ENCODE measurements at regions not wholly inside any gene's neighbourhood (a gene's known extent, or its start where the extent isn't known, plus 50 kb on each side); places are given as distances from the start of the nearest gene placed in this dataset.

- Histone ChIP-seq H3K27me3 (ENCODE audit: insufficient read depth, low read length) (no peaks in the 10 kb centered on the region), H3K4me1 (ENCODE audit: insufficient read depth, low read length) (peaks cover 15% of the 10 kb centered on the region), H3K36me3 (ENCODE audit: insufficient read depth, low read depth, low read length) (no peaks in the 10 kb centered on the region), H3K9ac (ENCODE audit: low read depth, low read length) (no peak overlapping the region), H3K4me3 (ENCODE audit: low read length) (no peak overlapping the region), H3K27ac (ENCODE audit: low read length) (no peak overlapping the region), H3K9me3 (ENCODE audit: insufficient read depth, low read depth, low read length) (no peaks in the 10 kb centered on the region)
These were observed 116.6 kb upstream of the CNTNAP5 start for GRCh38 chr2:123908522-123908921.

GRCh38 chr2:123912171-123912570 lies 112.9 kb upstream of the CNTNAP5 start:
- H3K9me3 ChIP-seq (ENCODE audit: insufficient read depth, low read depth, low read length) = no peaks in the 10 kb centered on the region
- no peak overlapping the region for H3K9ac ChIP-seq (ENCODE audit: low read depth, low read length)
- no peaks in the 10 kb centered on the region for H3K36me3 ChIP-seq (ENCODE audit: insufficient read depth, low read depth, low read length)
- no peak overlapping the region for H3K4me3 ChIP-seq (ENCODE audit: low read length)
- H3K27me3 ChIP-seq (ENCODE audit: insufficient read depth, low read length) = no peaks in the 10 kb centered on the region
- peaks cover 6% of the 10 kb centered on the region; the same call in 1 of the 2 replicates for H3K4me1 ChIP-seq (ENCODE audit: insufficient read depth, low read length)
- no peak overlapping the region for H3K27ac ChIP-seq (ENCODE audit: low read length)

- Histone ChIP-seq H3K4me1 (ENCODE audit: insufficient read depth, low read length) (no peaks in the 10 kb centered on the region; the same call in 1 of the 2 replicates), H3K27me3 (ENCODE audit: insufficient read depth, low read length) (no peaks in the 10 kb centered on the region), H3K4me3 (ENCODE audit: low read length) (no peak overlapping the region), H3K27ac (ENCODE audit: low read length) (no peak overlapping the region), H3K9ac (ENCODE audit: low read depth, low read length) (no peak overlapping the region), H3K9me3 (ENCODE audit: insufficient read depth, low read depth, low read length) (no peaks in the 10 kb centered on the region), H3K36me3 (ENCODE audit: insufficient read depth, low read depth, low read length) (no peaks in the 10 kb centered on the region)
These were observed 111.8 kb upstream of the CNTNAP5 start for GRCh38 chr2:123913143-123913735.

- Histone ChIP-seq H3K4me1 (ENCODE audit: insufficient read depth, low read length) (no peaks in the 10 kb centered on the region), H3K36me3 (ENCODE audit: insufficient read depth, low read depth, low read length) (no peaks in the 10 kb centered on the region), H3K9ac (ENCODE audit: low read depth, low read length) (no peak overlapping the region), H3K27ac (ENCODE audit: low read length) (no peak overlapping the region), H3K4me3 (ENCODE audit: low read length) (no peak overlapping the region), H3K9me3 (ENCODE audit: insufficient read depth, low read depth, low read length) (no peaks in the 10 kb centered on the region), H3K27me3 (ENCODE audit: insufficient read depth, low read length) (no peaks in the 10 kb centered on the region)
These were observed 109.7 kb upstream of the CNTNAP5 start for GRCh38 chr2:123915380-123915779.

- Histone ChIP-seq H3K4me3 (ENCODE audit: low read length) (no peak overlapping the region), H3K4me1 (ENCODE audit: insufficient read depth, low read length) (no peaks in the 10 kb centered on the region), H3K9ac (ENCODE audit: low read depth, low read length) (no peak overlapping the region), H3K27ac (ENCODE audit: low read length) (no peak overlapping the region), H3K27me3 (ENCODE audit: insufficient read depth, low read length) (no peaks in the 10 kb centered on the region), H3K9me3 (ENCODE audit: insufficient read depth, low read depth, low read length) (no peaks in the 10 kb centered on the region), H3K36me3 (ENCODE audit: insufficient read depth, low read depth, low read length) (no peaks in the 10 kb centered on the region)
These were observed 109.0 kb upstream of the CNTNAP5 start for GRCh38 chr2:123916051-123916450.

- H3K4me3 ChIP-seq (ENCODE audit: low read length) = no peak overlapping the region
- H3K27ac ChIP-seq (ENCODE audit: low read length) = no peak overlapping the region
- no peaks in the 10 kb centered on the region for H3K27me3 ChIP-seq (ENCODE audit: insufficient read depth, low read length)
- no peak overlapping the region for H3K9ac ChIP-seq (ENCODE audit: low read depth, low read length)
- no peaks in the 10 kb centered on the region for H3K4me1 ChIP-seq (ENCODE audit: insufficient read depth, low read length)
- no peaks in the 10 kb centered on the region for H3K36me3 ChIP-seq (ENCODE audit: insufficient read depth, low read depth, low read length)
- no peaks in the 10 kb centered on the region for H3K9me3 ChIP-seq (ENCODE audit: insufficient read depth, low read depth, low read length)
These were observed 108.6 kb upstream of the CNTNAP5 start for GRCh38 chr2:123916531-123916930.

- Histone ChIP-seq H3K4me1 (ENCODE audit: insufficient read depth, low read length) (no peaks in the 10 kb centered on the region), H3K9ac (ENCODE audit: low read depth, low read length) (no peak overlapping the region), H3K9me3 (ENCODE audit: insufficient read depth, low read depth, low read length) (no peaks in the 10 kb centered on the region; the same call in 1 of the 2 replicates), H3K36me3 (ENCODE audit: insufficient read depth, low read depth, low read length) (no peaks in the 10 kb centered on the region), H3K27ac (ENCODE audit: low read length) (no peak overlapping the region), H3K4me3 (ENCODE audit: low read length) (no peak overlapping the region), H3K27me3 (ENCODE audit: insufficient read depth, low read length) (no peaks in the 10 kb centered on the region)
These were observed 107.8 kb upstream of the CNTNAP5 start for GRCh38 chr2:123917241-123917640.

- Histone ChIP-seq H3K27ac (ENCODE audit: low read length) (no peak overlapping the region), H3K9ac (ENCODE audit: low read depth, low read length) (no peak overlapping the region), H3K4me3 (ENCODE audit: low read length) (no peak overlapping the region), H3K4me1 (ENCODE audit: insufficient read depth, low read length) (no peaks in the 10 kb centered on the region), H3K36me3 (ENCODE audit: insufficient read depth, low read depth, low read length) (no peaks in the 10 kb centered on the region), H3K9me3 (ENCODE audit: insufficient read depth, low read depth, low read length) (peaks cover 6% of the 10 kb centered on the region; the same call in 1 of the 2 replicates), H3K27me3 (ENCODE audit: insufficient read depth, low read length) (no peaks in the 10 kb centered on the region)
These were observed 96.7 kb upstream of the CNTNAP5 start for GRCh38 chr2:123928358-123928757.

- no peak overlapping the region for H3K9ac ChIP-seq (ENCODE audit: low read depth, low read length)
- no peaks in the 10 kb centered on the region for H3K36me3 ChIP-seq (ENCODE audit: insufficient read depth, low read depth, low read length)
- H3K9me3 ChIP-seq (ENCODE audit: insufficient read depth, low read depth, low read length) = no peaks in the 10 kb centered on the region
- H3K27me3 ChIP-seq (ENCODE audit: insufficient read depth, low read length) = no peaks in the 10 kb centered on the region
- no peak overlapping the region for H3K4me3 ChIP-seq (ENCODE audit: low read length)
- no peak overlapping the region for H3K27ac ChIP-seq (ENCODE audit: low read length)
- no peaks in the 10 kb centered on the region for H3K4me1 ChIP-seq (ENCODE audit: insufficient read depth, low read length)
These were observed 89.7 kb upstream of the CNTNAP5 start for GRCh38 chr2:123935405-123935804.

- no peaks in the 10 kb centered on the region; the same call in 1 of the 2 replicates for H3K9me3 ChIP-seq (ENCODE audit: insufficient read depth, low read depth, low read length)
- no peak overlapping the region for H3K9ac ChIP-seq (ENCODE audit: low read depth, low read length)
- H3K4me3 ChIP-seq (ENCODE audit: low read length) = no peak overlapping the region
- H3K27me3 ChIP-seq (ENCODE audit: insufficient read depth, low read length) = no peaks in the 10 kb centered on the region
- no peaks in the 10 kb centered on the region for H3K4me1 ChIP-seq (ENCODE audit: insufficient read depth, low read length)
- no peaks in the 10 kb centered on the region for H3K36me3 ChIP-seq (ENCODE audit: insufficient read depth, low read depth, low read length)
- H3K27ac ChIP-seq (ENCODE audit: low read length) = no peak overlapping the region
These were observed 71.2 kb upstream of the CNTNAP5 start for GRCh38 chr2:123953846-123954245.

- H3K36me3 ChIP-seq (ENCODE audit: insufficient read depth, low read depth, low read length) = no peaks in the 10 kb centered on the region
- no peak overlapping the region for H3K4me3 ChIP-seq (ENCODE audit: low read length)
- H3K27me3 ChIP-seq (ENCODE audit: insufficient read depth, low read length) = no peaks in the 10 kb centered on the region
- no peak overlapping the region for H3K27ac ChIP-seq (ENCODE audit: low read length)
- no peaks in the 10 kb centered on the region; the same call in 1 of the 2 replicates for H3K4me1 ChIP-seq (ENCODE audit: insufficient read depth, low read length)
- H3K9me3 ChIP-seq (ENCODE audit: insufficient read depth, low read depth, low read length) = no peaks in the 10 kb centered on the region; the same call in 1 of the 2 replicates
- no peak overlapping the region for H3K9ac ChIP-seq (ENCODE audit: low read depth, low read length)
These were observed 67.1 kb upstream of the CNTNAP5 start for GRCh38 chr2:123958011-123958410.

- H3K4me1 ChIP-seq (ENCODE audit: insufficient read depth, low read length) = no peaks in the 10 kb centered on the region; the same call in 1 of the 2 replicates
- H3K9ac ChIP-seq (ENCODE audit: low read depth, low read length) = no peak overlapping the region
- H3K27ac ChIP-seq (ENCODE audit: low read length) = no peak overlapping the region
- H3K36me3 ChIP-seq (ENCODE audit: insufficient read depth, low read depth, low read length) = no peaks in the 10 kb centered on the region
- H3K27me3 ChIP-seq (ENCODE audit: insufficient read depth, low read length) = no peaks in the 10 kb centered on the region
- H3K4me3 ChIP-seq (ENCODE audit: low read length) = peak overlapping the region; percentile 21; the same call in 1 of the 2 replicates
- H3K9me3 ChIP-seq (ENCODE audit: insufficient read depth, low read depth, low read length) = no peaks in the 10 kb centered on the region; the same call in 1 of the 2 replicates
These were observed 63.5 kb upstream of the CNTNAP5 start for GRCh38 chr2:123961576-123961975.
